SK-N-SH treated with all-trans-retinoic acid at 6 μM for 48 hours (cell line): ENCODE measurements at regions not wholly inside any gene's neighbourhood (a gene's known extent, or its start where the extent isn't known, plus 50 kb on each side); places are given as distances from the start of the nearest gene placed in this dataset.

Experiments used
- ARNTL ChIP-seq: fragments of 450-650 bp; formaldehyde crosslinking; IDR thresholded peaks from 2 replicates; pipeline ENCODE4 v1.5.0; 2020; ENCODE audit warnings: low read depth, mild to moderate bottlenecking, moderate library complexity, borderline replicate concordance
- CREB5 ChIP-seq: fragments of 250-450 bp; sonication (Bioruptor Pico); IDR thresholded peaks from 2 replicates; pipeline ENCODE4 v1.5.1; 2020; ENCODE audit warnings: low read depth, mild to moderate bottlenecking, moderate library complexity
- GLIS3 ChIP-seq: fragments of 250-450 bp; sonication (Bioruptor Pico); IDR thresholded peaks from 2 replicates; pipeline ENCODE4 v1.5.0; 2020; ENCODE audit warnings: mild to moderate bottlenecking, moderate library complexity
- SNAI2 ChIP-seq: fragments of 250-450 bp; sonication (Bioruptor Pico); IDR thresholded peaks from 2 replicates; pipeline ENCODE4 v1.5.0; 2020; ENCODE audit warnings: mild to moderate bottlenecking, moderate library complexity
- TCF4 ChIP-seq: fragments of 250-450 bp; sonication (Bioruptor Pico); IDR thresholded peaks from 2 replicates; pipeline ENCODE4 v1.8.0; 2021; ENCODE audit warnings: mild to moderate bottlenecking, moderate library complexity, borderline replicate concordance
- TSHZ2 ChIP-seq: fragments of 250-450 bp; sonication (Bioruptor Pico); IDR thresholded peaks from 2 replicates; pipeline ENCODE4 v1.5.0; 2020; ENCODE audit warnings: mild to moderate bottlenecking, moderate library complexity
- ZC3H10 ChIP-seq: fragments of 250-450 bp; sonication (Bioruptor Pico); IDR thresholded peaks from 2 replicates; pipeline ENCODE4 v1.5.1; 2021; ENCODE audit warnings: mild to moderate bottlenecking, moderate library complexity
- ZFP3 ChIP-seq: fragments of 250-450 bp; sonication (Bioruptor Pico); IDR thresholded peaks from 2 replicates; pipeline ENCODE4 v1.5.0; 2020; ENCODE audit warnings: mild to moderate bottlenecking, moderate library complexity
- ZNF565 ChIP-seq: fragments of 450-650 bp; formaldehyde crosslinking; conservative IDR thresholded peaks from 2 replicates; pipeline ENCODE4 v1.5.0; 2020; ENCODE audit warnings: low read depth, mild to moderate bottlenecking, moderate library complexity

- TF ChIP-seq ZC3H10 (no peak), ARNTL (no peak), SNAI2 (CRISPR knock-in tag) (no peak), TSHZ2 (no peak), CREB5 (no peak), GLIS3 (CRISPR knock-in tag) (no peak), TCF4 (CRISPR knock-in tag) (no peak), ZFP3 (CRISPR knock-in tag) (no peak), ZNF565 (CRISPR knock-in tag) (no peak)
Observed at GRCh38 chr20:43849496-43850186, 65.0 kb upstream of the TOX2 start.
